ENCODE measurements at regions not wholly inside any gene's neighbourhood (a gene's known extent, or its start where the extent isn't known, plus 50 kb on each side); places are given as distances from the start of the nearest gene placed in this dataset.

GRCh38 chr16:80039777-80040176 lies 439.2 kb upstream of the MAF start:
- no peak overlapping the region for H3K27ac ChIP-seq
- WGBS, 4 donors, result 67 to 82% (median 74%) methylated on average over 2 of the region's 2 CpGs
- H3K4me1 ChIP-seq, result no peaks in the 10 kb centered on the region
- TF ChIP-seq CTCF (IDR thresholded peaks at IDR 0.05) (no peak), POLR2A (IDR thresholded peaks at IDR 0.05) (no peak)
- no peak overlapping the region for H3K4me3 ChIP-seq
- intact Hi-C loops (cut with DNase I), result no loop called here
- peaks cover 0 to 8% (median 0%) of the 10 kb centered on the region in 12 donors for H3K9me3 ChIP-seq
- peaks cover 0 to 16% (median 0%) of the 10 kb centered on the region in 9 donors for H3K27me3 ChIP-seq
- no peaks in the 10 kb centered on the region for H3K36me3 ChIP-seq
- DNase-seq (no peak), ATAC-seq (no peak)

- no peak for ATAC-seq
- H3K27ac ChIP-seq, result no peak overlapping the region
- intact Hi-C loops (cut with DNase I), result no loop called here
- no peak overlapping the region for H3K4me3 ChIP-seq
- H3K27me3 ChIP-seq, result peaks cover 0 to 6% (median 0%) of the 10 kb centered on the region in 9 donors
- TF ChIP-seq POLR2A (IDR thresholded peaks at IDR 0.05) (no peak), CTCF (IDR thresholded peaks at IDR 0.05) (no peak)
- 81 to 88% (median 82%) methylated on average over 6 of the region's 6 CpGs for WGBS, 4 donors
- no peaks in the 10 kb centered on the region for H3K4me1 ChIP-seq
- DNase-seq, result no peak
- peaks cover 0 to 11% (median 3%) of the 10 kb centered on the region in 12 donors for H3K9me3 ChIP-seq
- no peaks in the 10 kb centered on the region for H3K36me3 ChIP-seq
These were observed 438.0 kb upstream of the MAF start for GRCh38 chr16:80038566-80038965.

GRCh38 chr16:80034948-80035663 lies 434.6 kb upstream of the MAF start:
- no peak for ATAC-seq
- intact Hi-C loops (cut with DNase I), result no loop called here
- 84 to 88% (median 86%) methylated on average over 8 of the region's 8 CpGs for WGBS, 4 donors
- Histone ChIP-seq H3K36me3 (no peaks in the 10 kb centered on the region), H3K4me1 (no peaks in the 10 kb centered on the region), H3K4me3 (no peak overlapping the region), H3K27me3 (no peaks in the 10 kb centered on the region), H3K27ac (no peak overlapping the region), H3K9me3 (peaks cover 0 to 14% (median 3%) of the 10 kb centered on the region in 12 donors)
- TF ChIP-seq CTCF (IDR thresholded peaks at IDR 0.05) (no peak), POLR2A (IDR thresholded peaks at IDR 0.05) (no peak)
- DNase-seq, result no peak

GRCh38 chr16:80034469-80034826 lies 433.9 kb upstream of the MAF start:
- DNase-seq (no peak), ATAC-seq (no peak)
- no peak overlapping the region for H3K4me3 ChIP-seq
- H3K27me3 ChIP-seq, result no peaks in the 10 kb centered on the region
- 80 to 89% (median 86%) methylated on average over 4 of the region's 4 CpGs for WGBS, 4 donors
- H3K9me3 ChIP-seq, result peaks cover 0 to 11% (median 3%) of the 10 kb centered on the region in 12 donors
- H3K27ac ChIP-seq, result no peak overlapping the region
- no peaks in the 10 kb centered on the region for H3K36me3 ChIP-seq
- intact Hi-C loops (cut with DNase I), result no loop called here
- H3K4me1 ChIP-seq, result no peaks in the 10 kb centered on the region
- TF ChIP-seq CTCF (IDR thresholded peaks at IDR 0.05) (no peak), POLR2A (IDR thresholded peaks at IDR 0.05) (no peak)
